Astrocyte (in vitro differentiated cells and primary cell): ENCODE measurements at regions not wholly inside any gene's neighbourhood (a gene's known extent, or its start where the extent isn't known, plus 50 kb on each side); places are given as distances from the start of the nearest gene placed in this dataset.
A peak's percentile ranks its signal among the peaks of the same experiment; 100 is the strongest.

Source experiments
- DNase-seq: peaks from one replicate; pipeline ENCODE4 v3.0.0-alpha.2; 2010; ENCODE audit warnings: low read depth
- FAIRE-seq: peaks from 2 replicates; lab custom pipeline; 2011; peaks lifted over from hg19 to GRCh38; lab: Jason Lieb, UNC
- H2AFZ ChIP-seq: 2 replicates; pipeline ENCODE4 v1.6.0; 2012; ENCODE audit warnings: low read depth, low read length, inconsistent platforms
- H3K27ac ChIP-seq: 2 replicates; pipeline ENCODE4 v1.5.1; 2011; ENCODE audit warnings: low read depth, low read length, inconsistent platforms
- H3K27me3 ChIP-seq: 2 replicates; pipeline ENCODE4 v1.6.0; 2011; ENCODE audit warnings: low read length, inconsistent platforms; ENCODE audit not compliant: insufficient read depth
- H3K36me3 ChIP-seq: 2 replicates; pipeline ENCODE4 v1.5.1; 2011; ENCODE audit warnings: low read length, inconsistent platforms; ENCODE audit not compliant: insufficient read depth
- H3K4me1 ChIP-seq: 2 replicates; pipeline ENCODE4 v1.5.1; 2011; ENCODE audit warnings: low read length, inconsistent platforms; ENCODE audit not compliant: insufficient read depth
- H3K4me2 ChIP-seq: 2 replicates; pipeline ENCODE4 v1.6.0; 2012; ENCODE audit warnings: low read length, inconsistent platforms
- H3K4me3 ChIP-seq: 2 replicates; pipeline ENCODE4 v1.5.1; 2011; ENCODE audit warnings: low read depth, mild to moderate bottlenecking, low read length, inconsistent platforms; ENCODE audit not compliant: insufficient read depth
- H3K79me2 ChIP-seq: 2 replicates; pipeline ENCODE4 v1.6.0; 2012; ENCODE audit warnings: mild to moderate bottlenecking, low read length, inconsistent platforms; ENCODE audit not compliant: insufficient read depth
- H3K9ac ChIP-seq: 2 replicates; pipeline ENCODE4 v1.6.0; 2012; ENCODE audit warnings: mild to moderate bottlenecking, low read length, inconsistent platforms
- H3K9me3 ChIP-seq: 2 replicates; pipeline ENCODE4 v1.5.1; 2012; ENCODE audit warnings: low read depth, mild to moderate bottlenecking, low read length, inconsistent platforms; ENCODE audit not compliant: insufficient read depth
- H4K20me1 ChIP-seq: 2 replicates; pipeline ENCODE4 v1.6.0; 2012; ENCODE audit warnings: low read length, inconsistent platforms; ENCODE audit not compliant: insufficient read depth
- H3K27ac Mint-ChIP-seq: one replicate; pipeline ENCODE4 v1.8.0; 2021; ENCODE audit warnings: mild to moderate bottlenecking, mixed read lengths; ENCODE audit not compliant: unreplicated experiment
- H3K27me3 Mint-ChIP-seq: one replicate; pipeline ENCODE4 v1.8.0; 2021; ENCODE audit warnings: low read depth, mixed read lengths; ENCODE audit not compliant: unreplicated experiment
- H3K36me3 Mint-ChIP-seq: one replicate; pipeline ENCODE4 v1.8.0; 2021; ENCODE audit warnings: low read depth, mixed read lengths; ENCODE audit not compliant: unreplicated experiment
- H3K4me1 Mint-ChIP-seq: one replicate; pipeline ENCODE4 v1.8.0; 2021; ENCODE audit warnings: low read depth, mixed read lengths; ENCODE audit not compliant: unreplicated experiment
- H3K4me3 Mint-ChIP-seq: one replicate; pipeline ENCODE4 v1.8.0; 2021; ENCODE audit warnings: mild to moderate bottlenecking, moderate library complexity, mixed read lengths; ENCODE audit not compliant: unreplicated experiment
- H3K9me3 Mint-ChIP-seq: one replicate; pipeline ENCODE4 v1.8.0; 2021; ENCODE audit warnings: mild to moderate bottlenecking, mixed read lengths; ENCODE audit not compliant: unreplicated experiment
- CTCF ChIP-seq: IDR thresholded peaks from 2 replicates; pipeline ENCODE4 v1.5.1; 2011; ENCODE audit warnings: low read depth, mild to moderate bottlenecking, inconsistent platforms, low read length, moderate library complexity; ENCODE audit not compliant: insufficient read depth
- EZH2 ChIP-seq: IDR thresholded peaks from 2 replicates; pipeline ENCODE4 v1.6.1; 2012; ENCODE audit warnings: mild to moderate bottlenecking, low read length, inconsistent platforms; ENCODE audit not compliant: insufficient read depth

GRCh38 chr7:12749069-12749468, 61.6 kb downstream of the ARL4A start:
- H3K4me3 ChIP-seq = no peak overlapping the region
- H3K4me1 ChIP-seq = peaks cover under 1% of the 10 kb centered on the region
- no peaks in the 10 kb centered on the region for H3K36me3 ChIP-seq
- no peaks in the 10 kb centered on the region for H3K9me3 ChIP-seq
- H3K79me2 ChIP-seq = no peaks in the 10 kb centered on the region
- no peaks in the 10 kb centered on the region for H4K20me1 ChIP-seq
- H3K27me3 Mint-ChIP-seq = no peaks in the 10 kb centered on the region
- TF ChIP-seq EZH2 (no peak), CTCF (no peak)
- H3K9me3 Mint-ChIP-seq = no peaks in the 10 kb centered on the region
- H3K4me2 ChIP-seq = no peak overlapping the region
- H3K9ac ChIP-seq = no peak overlapping the region
- H2AFZ ChIP-seq = no peak overlapping the region
- H3K4me3 Mint-ChIP-seq = no peak overlapping the region
- H3K4me1 Mint-ChIP-seq = peaks cover 4% of the 10 kb centered on the region
- DNase-seq (no peak), FAIRE-seq (no peak)
- H3K36me3 Mint-ChIP-seq = no peaks in the 10 kb centered on the region
- H3K27me3 ChIP-seq = no peaks in the 10 kb centered on the region
- H3K27ac ChIP-seq = no peak overlapping the region
- no peak overlapping the region for H3K27ac Mint-ChIP-seq

- TF ChIP-seq EZH2 = no peak
- no peak for TF ChIP-seq CTCF
- Histone ChIP-seq H3K36me3 (no peaks in the 10 kb centered on the region), H3K4me3 (no peak overlapping the region), H2AFZ (no peak overlapping the region), H3K27ac (no peak overlapping the region), H3K4me2 (no peak overlapping the region), H3K79me2 (no peaks in the 10 kb centered on the region), H4K20me1 (no peaks in the 10 kb centered on the region), H3K9me3 (no peaks in the 10 kb centered on the region), H3K4me1 (peaks cover 5% of the 10 kb centered on the region), H3K27me3 (no peaks in the 10 kb centered on the region), H3K9ac (no peak overlapping the region)
- DNase-seq = no peak
- H3K4me1 Mint-ChIP-seq = peaks cover 8% of the 10 kb centered on the region
- no peaks in the 10 kb centered on the region for H3K36me3 Mint-ChIP-seq
- no peaks in the 10 kb centered on the region for H3K9me3 Mint-ChIP-seq
- no peaks in the 10 kb centered on the region for H3K27me3 Mint-ChIP-seq
- no peak overlapping the region for H3K4me3 Mint-ChIP-seq
- no peak overlapping the region for H3K27ac Mint-ChIP-seq
- no peak for FAIRE-seq
Observed at GRCh38 chr7:12749746-12750145, 62.3 kb downstream of the ARL4A start.

- Histone ChIP-seq H3K36me3 (no peaks in the 10 kb centered on the region), H3K27ac (no peak overlapping the region), H2AFZ (no peak overlapping the region), H3K9me3 (no peaks in the 10 kb centered on the region), H3K27me3 (no peaks in the 10 kb centered on the region), H4K20me1 (no peaks in the 10 kb centered on the region), H3K79me2 (no peaks in the 10 kb centered on the region), H3K4me2 (no peak overlapping the region), H3K4me1 (peaks cover 5% of the 10 kb centered on the region), H3K4me3 (no peak overlapping the region), H3K9ac (no peak overlapping the region)
- H3K4me1 Mint-ChIP-seq = peaks cover 6% of the 10 kb centered on the region
- no peaks in the 10 kb centered on the region for H3K36me3 Mint-ChIP-seq
- no peak overlapping the region for H3K27ac Mint-ChIP-seq
- no peak for DNase-seq
- H3K27me3 Mint-ChIP-seq = no peaks in the 10 kb centered on the region
- peak; percentile 62 for FAIRE-seq
- no peaks in the 10 kb centered on the region for H3K9me3 Mint-ChIP-seq
- H3K4me3 Mint-ChIP-seq = no peak overlapping the region
- TF ChIP-seq CTCF (no peak), EZH2 (no peak)
Observed at GRCh38 chr7:12751764-12752163, 64.3 kb downstream of the ARL4A start.
